NCI-H1436 treated with DMSO at 0.1 percent for 48 hours (cell line): ENCODE measurements at regions not wholly inside any gene's neighbourhood (a gene's known extent, or its start where the extent isn't known, plus 50 kb on each side); places are given as distances from the start of the nearest gene placed in this dataset.

Source experiments
- DNase-seq: peaks from one replicate; lab custom pipeline; 2025; lab: John Stamatoyannopoulos, UW

- no peak for DNase-seq
These were observed 373.8 kb upstream of the PROK2 start for GRCh38 chr3:72158639-72159326.

DNA sequence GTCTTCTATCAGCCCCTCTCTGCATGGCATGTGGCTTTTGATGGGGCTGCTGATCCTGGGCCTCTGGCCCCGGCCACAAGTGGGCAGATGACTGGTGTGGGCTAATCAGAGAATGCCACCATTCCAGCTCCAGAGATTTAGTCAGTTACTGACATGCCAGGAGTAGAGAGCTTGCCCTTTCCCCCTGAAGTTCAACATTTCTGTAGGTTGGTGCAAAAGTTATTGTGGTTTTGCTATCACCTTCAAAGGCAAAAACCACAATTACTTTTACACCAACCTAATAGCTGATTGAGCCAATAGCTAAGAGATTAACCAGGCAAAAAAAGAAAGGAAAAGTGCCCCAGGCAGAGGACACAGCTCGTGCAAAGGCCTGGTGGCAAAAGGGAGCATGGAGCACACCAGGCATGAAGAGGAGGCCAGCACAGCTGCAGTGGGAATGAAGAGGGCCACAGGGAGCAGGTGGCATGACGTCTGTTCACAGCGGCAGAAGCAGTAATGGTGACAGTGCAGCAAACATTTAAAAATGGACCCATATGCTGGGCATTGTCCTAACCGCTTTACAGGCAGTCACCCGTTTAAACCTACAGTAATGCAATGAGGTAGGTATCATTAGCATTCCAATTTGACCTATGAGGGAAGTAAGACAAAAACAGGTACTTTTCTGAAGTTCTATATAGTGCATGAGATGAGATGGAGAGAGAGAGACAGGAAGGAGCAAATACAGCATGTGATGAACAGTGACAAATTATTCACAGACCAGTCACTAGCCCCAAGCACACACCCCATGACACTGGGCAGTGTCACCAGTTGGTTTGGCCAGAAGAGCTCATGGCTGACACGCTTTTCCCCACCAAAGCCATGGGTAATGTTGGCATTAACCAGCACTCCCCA lies 373.0 kb upstream of the PROK2 start:
- no peak for DNase-seq

- DNase-seq = no peak
These were observed 370.6 kb upstream of the PROK2 start for GRCh38 chr3:72155391-72156064.

- no peak for DNase-seq
These were observed 369.7 kb upstream of the PROK2 start for GRCh38 chr3:72154391-72155335.

GRCh38 chr3:72153477-72154314 lies 368.7 kb upstream of the PROK2 start:
- no peak for DNase-seq

DNA sequence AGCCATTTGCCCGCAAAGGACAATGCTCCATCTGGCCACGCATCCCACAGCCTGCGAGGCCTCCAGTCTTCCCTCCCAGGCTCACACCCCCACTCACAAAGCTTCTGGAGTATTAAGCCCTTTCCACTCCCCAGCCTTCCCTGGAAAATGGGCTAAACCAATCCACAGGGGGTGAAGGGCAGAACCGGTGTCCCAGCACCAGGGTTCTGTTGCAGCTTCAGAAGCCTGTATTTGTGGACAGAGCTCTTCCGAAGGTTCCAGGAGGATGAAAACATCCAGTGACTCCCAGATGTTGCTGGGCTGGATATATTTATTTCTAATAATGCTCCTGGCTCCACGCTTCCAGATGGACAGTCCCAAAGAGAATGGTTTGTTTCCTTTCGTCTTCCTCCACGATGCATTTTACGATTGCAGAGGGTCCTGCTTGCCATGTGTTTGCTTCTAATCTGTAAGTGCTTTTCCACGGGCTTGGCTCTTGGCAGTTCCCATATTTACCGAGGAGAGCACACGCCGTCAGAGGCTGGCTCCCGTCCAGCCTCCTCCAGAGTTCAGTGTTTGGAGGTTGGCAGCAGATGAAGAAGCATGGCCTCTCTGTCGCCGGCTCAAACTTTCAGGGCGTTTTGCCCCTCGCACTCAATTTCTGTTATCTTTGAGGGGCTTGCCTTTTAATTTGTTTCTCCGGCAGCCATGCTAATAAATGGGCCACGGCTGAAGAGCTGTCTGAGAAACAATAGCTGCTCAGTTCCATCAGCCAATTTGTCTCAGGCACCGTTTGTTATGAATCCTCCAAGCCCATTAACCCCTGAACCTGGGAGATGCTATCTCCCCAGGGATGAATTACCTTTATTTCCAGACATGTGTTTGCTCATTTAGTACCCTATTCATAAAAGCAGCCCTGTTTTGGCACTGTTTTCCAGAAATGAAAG lies 367.9 kb upstream of the PROK2 start:
- no peak for DNase-seq

- DNase-seq = no peak
These were observed 366.7 kb upstream of the PROK2 start for GRCh38 chr3:72151465-72152238.

DNA sequence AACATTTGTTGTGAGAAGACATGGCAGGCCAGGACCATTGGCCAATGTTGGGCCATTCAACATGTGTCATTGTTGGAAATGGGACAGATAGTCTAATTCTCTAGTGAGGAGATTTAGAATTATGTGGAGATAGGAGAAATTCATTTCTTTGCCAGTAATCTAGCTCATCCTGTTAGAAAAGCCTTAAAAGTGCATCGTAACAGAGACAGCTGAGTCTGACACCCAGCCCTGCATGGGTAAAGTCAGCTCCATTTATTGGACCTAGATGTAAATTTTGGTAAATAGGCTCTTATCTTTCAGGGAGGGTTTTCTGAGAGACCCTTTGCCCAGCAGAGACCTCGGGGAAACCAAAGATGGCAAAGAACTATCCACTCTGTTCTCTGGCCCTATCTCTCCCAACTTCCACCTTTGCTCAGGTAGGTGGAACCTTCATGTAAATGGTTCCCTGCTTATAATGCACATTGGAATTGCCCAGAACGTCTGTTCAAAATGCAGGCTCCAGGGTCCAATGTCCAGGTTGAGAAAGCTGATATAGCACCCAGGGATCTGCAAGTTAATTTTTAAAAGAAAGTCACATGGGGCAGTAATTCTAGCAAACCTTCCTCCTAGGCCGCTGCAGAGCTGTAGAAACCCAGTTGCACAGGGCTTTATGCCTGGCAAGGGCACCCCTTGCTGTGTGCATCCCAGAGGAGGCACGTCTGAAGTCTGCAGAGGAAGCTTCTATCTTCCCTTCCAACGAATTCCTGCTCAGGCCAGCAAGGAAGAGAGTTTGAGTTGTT lies 365.9 kb upstream of the PROK2 start:
- no peak for DNase-seq

GRCh38 chr3:72149645-72150300 lies 364.8 kb upstream of the PROK2 start:
- no peak for DNase-seq

- no peak for DNase-seq
These were observed 362.7 kb upstream of the PROK2 start for GRCh38 chr3:72147600-72147999.

- no peak for DNase-seq
These were observed 360.8 kb upstream of the PROK2 start for GRCh38 chr3:72145506-72146380.

- no peak for DNase-seq
These were observed 360.0 kb upstream of the PROK2 start for GRCh38 chr3:72144773-72145505.

- no peak for DNase-seq
These were observed 359.2 kb upstream of the PROK2 start for GRCh38 chr3:72143966-72144717.

- DNase-seq = no peak
These were observed 358.4 kb upstream of the PROK2 start for GRCh38 chr3:72143322-72143721.

GRCh38 chr3:72142028-72142427 lies 357.1 kb upstream of the PROK2 start:
- DNase-seq = no peak
